Ascending aorta (tissue), 2 donors: ENCODE measurements at regions not wholly inside any gene's neighbourhood (a gene's known extent, or its start where the extent isn't known, plus 50 kb on each side); places are given as distances from the start of the nearest gene placed in this dataset.

ENCODE experiments used
- DNase-seq, 2 donors: peaks; one replicate each; pipeline ENCODE4 v3.0.0-alpha.2; 2019; ENCODE audit warnings: low spot score in 2 of 2
- H3K27ac ChIP-seq, 2 donors: fragments of 200-600 bp; sonication (generic); one replicate each; pipeline ENCODE4 v1.5.1; 2016 to 2017; ENCODE audit warnings: mild to moderate bottlenecking in 1 of 2
- H3K27me3 ChIP-seq: fragments of 200-600 bp; sonication (generic); one replicate; pipeline ENCODE4 v1.5.1; 2017
- H3K36me3 ChIP-seq, 2 donors: fragments of 200-600 bp; sonication (generic); one replicate each; pipeline ENCODE4 v1.5.1; 2016
- H3K4me1 ChIP-seq, 2 donors: fragments of 200-600 bp; sonication (generic); one replicate each; pipeline ENCODE4 v1.5.1; 2016 to 2017; ENCODE audit warnings: mild to moderate bottlenecking in 1 of 2
- H3K4me3 ChIP-seq, 2 donors: fragments of 200-600 bp; sonication (generic); one replicate each; pipeline ENCODE4 v1.5.1; 2016 to 2017; ENCODE audit warnings: mild to moderate bottlenecking in 1 of 2
- H3K9me3 ChIP-seq, 2 donors: fragments of 200-600 bp; sonication (generic); one replicate each; pipeline ENCODE4 v1.5.1; 2016
- CTCF ChIP-seq, 3 experiments: fragments of 200-600 bp in 2 of 3; fragments of 450-650 bp in 1 of 3; sonication (generic) in 2 of 3; IDR thresholded peaks; one replicate each; pipeline ENCODE4 v1.5.1; 2016 to 2019; ENCODE audit warnings: antibody characterized with exemption in 3 of 3, mild to moderate bottlenecking in 1 of 3, moderate library complexity in 1 of 3
- intact Hi-C: fragments of 100-400 bp; cut with DNase I; formaldehyde crosslinking; loops from one replicate; pipeline ENCODE4 v1.15.1; 2023

- no peaks in the 10 kb centered on the region for H3K27me3 ChIP-seq
- no peak for TF ChIP-seq CTCF (IDR thresholded peaks at IDR 0.05)
- intact Hi-C loops, result no loop called here
- H3K27ac ChIP-seq, result no peak overlapping the region
- H3K9me3 ChIP-seq, result no peaks in the 10 kb centered on the region
- no peaks in the 10 kb centered on the region for H3K4me1 ChIP-seq
- H3K4me3 ChIP-seq, result no peak overlapping the region
- no peak for DNase-seq
- no peaks in the 10 kb centered on the region for H3K36me3 ChIP-seq
These were observed 132.0 kb upstream of the MYCN start for GRCh38 chr2:15808204-15808910.

- DNase-seq, result no peak
- Histone ChIP-seq H3K27me3 (no peaks in the 10 kb centered on the region), H3K4me3 (no peak overlapping the region), H3K9me3 (no peaks in the 10 kb centered on the region), H3K27ac (no peak overlapping the region), H3K4me1 (no peaks in the 10 kb centered on the region), H3K36me3 (no peaks in the 10 kb centered on the region)
- no peak for TF ChIP-seq CTCF (IDR thresholded peaks at IDR 0.05)
- intact Hi-C loops, result no loop called here
These were observed 131.4 kb upstream of the MYCN start for GRCh38 chr2:15808944-15809343.

- Histone ChIP-seq H3K36me3 (no peaks in the 10 kb centered on the region), H3K4me3 (no peak overlapping the region), H3K4me1 (no peaks in the 10 kb centered on the region), H3K9me3 (no peaks in the 10 kb centered on the region), H3K27ac (no peak overlapping the region), H3K27me3 (no peaks in the 10 kb centered on the region)
- intact Hi-C loops, result no loop called here
- DNase-seq, result no peak
- TF ChIP-seq CTCF (IDR thresholded peaks at IDR 0.05), result no peak
These were observed 130.9 kb upstream of the MYCN start for GRCh38 chr2:15809404-15809803.

- H3K27me3 ChIP-seq, result no peaks in the 10 kb centered on the region
- no peaks in the 10 kb centered on the region for H3K4me1 ChIP-seq
- no peak overlapping the region for H3K4me3 ChIP-seq
- no peaks in the 10 kb centered on the region for H3K36me3 ChIP-seq
- intact Hi-C loops, result no loop called here
- H3K27ac ChIP-seq, result no peak overlapping the region
- H3K9me3 ChIP-seq, result no peaks in the 10 kb centered on the region
- TF ChIP-seq CTCF (IDR thresholded peaks at IDR 0.05), result no peak
- no peak for DNase-seq
These were observed 129.7 kb upstream of the MYCN start for GRCh38 chr2:15810477-15811150.

GRCh38 chr2:15811367-15811766 lies 129.0 kb upstream of the MYCN start:
- Histone ChIP-seq H3K27ac (no peak overlapping the region), H3K4me3 (no peak overlapping the region), H3K4me1 (no peaks in the 10 kb centered on the region), H3K9me3 (no peaks in the 10 kb centered on the region), H3K27me3 (no peaks in the 10 kb centered on the region), H3K36me3 (no peaks in the 10 kb centered on the region)
- intact Hi-C loops, result no loop called here
- no peak for TF ChIP-seq CTCF (IDR thresholded peaks at IDR 0.05)
- no peak for DNase-seq
